Duodenal mucosa (tissue), 2 donors: ENCODE measurements at regions not wholly inside any gene's neighbourhood (a gene's known extent, or its start where the extent isn't known, plus 50 kb on each side); places are given as distances from the start of the nearest gene placed in this dataset.

Experiments
- H3K27ac ChIP-seq: one replicate; pipeline ENCODE4 v1.7.0; 2013; ENCODE audit warnings: low read depth, low read length
- H3K27me3 ChIP-seq, 2 donors: one replicate each; pipeline ENCODE4 v1.7.0; 2013; ENCODE audit warnings: low read length in 2 of 2, control low read depth in 1 of 2; ENCODE audit not compliant: insufficient read depth in 2 of 2, control insufficient read depth in 1 of 2
- H3K36me3 ChIP-seq, 2 donors: one replicate each; pipeline ENCODE4 v1.7.0; 2013; ENCODE audit warnings: low read length in 2 of 2, control low read depth in 1 of 2; ENCODE audit not compliant: insufficient read depth in 2 of 2, control insufficient read depth in 1 of 2
- H3K4me1 ChIP-seq, 2 donors: one replicate each; pipeline ENCODE4 v1.7.0; 2013; ENCODE audit warnings: low read length in 2 of 2, control low read depth in 1 of 2; ENCODE audit not compliant: insufficient read depth in 2 of 2, control insufficient read depth in 1 of 2
- H3K4me3 ChIP-seq, 2 donors: one replicate each; pipeline ENCODE4 v1.7.0; 2013; ENCODE audit warnings: low read length in 2 of 2, low read depth in 1 of 2
- H3K9ac ChIP-seq, 2 donors: one replicate each; pipeline ENCODE4 v1.7.0; 2013; ENCODE audit warnings: low read length in 2 of 2, low read depth in 1 of 2
- H3K9me3 ChIP-seq, 2 donors: one replicate each; pipeline ENCODE4 v1.7.0; 2013; ENCODE audit warnings: low read length in 2 of 2, control low read depth in 1 of 2; ENCODE audit not compliant: control insufficient read depth in 1 of 2

DNA sequence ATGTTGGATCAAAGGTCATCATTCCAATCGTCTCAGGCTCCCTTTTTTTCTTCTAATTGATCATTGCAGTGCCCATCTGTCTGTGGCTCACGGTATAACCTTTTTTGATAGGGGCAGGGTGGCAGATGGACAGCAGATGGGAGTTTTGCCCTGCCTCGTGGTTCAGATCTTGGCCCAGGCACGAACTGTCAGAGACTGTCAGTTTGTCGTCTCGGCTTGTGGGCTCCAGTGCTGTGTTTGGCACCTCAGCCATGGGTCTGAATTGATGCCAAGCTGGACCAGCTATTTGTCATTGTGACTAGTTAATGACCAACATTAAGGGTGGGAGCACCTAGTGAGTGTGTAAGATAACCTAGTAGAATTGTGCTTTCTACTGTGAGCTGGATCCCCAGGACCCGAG, 197.6 kb downstream of the PRL start:
- Histone ChIP-seq H3K9me3 (no peaks in the 10 kb centered on the region), H3K4me1 (no peaks in the 10 kb centered on the region), H3K27me3 (no peaks in the 10 kb centered on the region), H3K9ac (no peak overlapping the region), H3K27ac (no peak overlapping the region), H3K4me3 (no peak overlapping the region), H3K36me3 (no peaks in the 10 kb centered on the region)

GRCh38 chr6:22099923-22100322, 196.9 kb downstream of the PRL start:
- H3K27ac ChIP-seq, result no peak overlapping the region
- H3K4me1 ChIP-seq, result no peaks in the 10 kb centered on the region
- H3K36me3 ChIP-seq, result no peaks in the 10 kb centered on the region
- no peak overlapping the region for H3K4me3 ChIP-seq
- H3K9ac ChIP-seq, result no peak overlapping the region
- H3K9me3 ChIP-seq, result no peaks in the 10 kb centered on the region
- H3K27me3 ChIP-seq, result no peaks in the 10 kb centered on the region

DNA sequence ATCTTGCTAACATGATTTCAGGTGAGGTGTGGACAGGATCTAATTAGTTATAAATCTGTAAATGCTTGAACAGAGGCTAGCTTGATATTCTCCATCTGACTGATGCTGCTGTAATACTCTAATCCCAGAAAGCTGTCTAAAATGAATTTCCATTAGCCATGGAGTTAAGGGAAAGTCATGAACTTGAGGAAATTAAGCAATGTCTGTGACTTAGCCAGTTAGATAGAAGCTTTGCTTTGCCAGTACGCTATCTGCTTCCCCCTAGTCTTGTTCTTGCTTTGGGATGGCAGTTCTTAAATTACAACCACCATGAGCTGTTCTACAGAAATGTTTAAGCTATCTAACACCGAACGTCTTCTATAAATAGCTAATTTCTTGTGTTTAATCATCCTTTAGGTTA, 195.7 kb downstream of the PRL start:
- Histone ChIP-seq H3K4me1 (no peaks in the 10 kb centered on the region), H3K9me3 (no peaks in the 10 kb centered on the region), H3K4me3 (no peak overlapping the region), H3K27me3 (no peaks in the 10 kb centered on the region), H3K9ac (no peak overlapping the region), H3K36me3 (no peaks in the 10 kb centered on the region), H3K27ac (no peak overlapping the region)

DNA sequence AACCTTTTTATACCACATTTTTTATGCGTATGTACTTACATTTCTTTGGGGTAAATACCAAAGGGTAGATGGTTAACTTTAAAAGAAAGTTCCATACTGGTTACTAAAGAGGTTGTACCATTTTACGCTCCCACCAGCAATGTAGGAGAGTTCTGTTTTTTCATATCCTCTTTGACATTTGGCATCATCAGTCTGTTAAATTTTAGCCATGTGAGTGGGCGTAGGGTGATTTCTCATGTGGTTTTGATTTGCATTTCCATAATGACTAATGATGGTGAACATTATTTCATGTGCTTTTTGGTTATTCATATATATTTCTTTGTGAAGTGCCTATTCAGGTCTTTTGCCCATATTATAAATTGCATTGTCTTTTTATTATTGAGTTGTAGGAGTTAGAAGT, 194.2 kb downstream of the PRL start:
- Histone ChIP-seq H3K27me3 (no peaks in the 10 kb centered on the region), H3K9me3 (no peaks in the 10 kb centered on the region), H3K4me1 (no peaks in the 10 kb centered on the region), H3K4me3 (no peak overlapping the region), H3K27ac (no peak overlapping the region), H3K9ac (no peak overlapping the region), H3K36me3 (no peaks in the 10 kb centered on the region)

GRCh38 chr6:22106451-22106850, 190.4 kb downstream of the PRL start:
- no peaks in the 10 kb centered on the region for H3K36me3 ChIP-seq

DNA sequence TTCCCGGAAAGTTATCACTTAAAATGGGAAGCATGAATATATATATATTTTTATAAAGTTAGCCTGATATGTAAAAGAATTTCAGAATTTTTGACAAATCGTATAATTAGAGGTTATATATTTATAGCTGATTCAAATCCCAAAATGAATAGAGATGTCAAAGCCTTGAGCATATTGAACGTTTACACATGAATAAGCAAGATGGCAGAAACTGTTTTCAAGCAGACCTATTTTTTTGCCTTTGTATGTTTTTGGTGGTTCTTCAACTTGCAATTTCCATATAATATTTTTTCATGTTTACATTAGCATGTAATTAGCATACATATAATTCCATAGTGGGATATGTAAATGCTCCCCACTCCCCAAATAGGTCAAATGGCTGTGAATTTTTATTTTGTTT, 189.9 kb downstream of the PRL start:
- H3K27me3 ChIP-seq, result no peaks in the 10 kb centered on the region
- no peaks in the 10 kb centered on the region for H3K36me3 ChIP-seq
- H3K9me3 ChIP-seq, result no peaks in the 10 kb centered on the region
- H3K4me1 ChIP-seq, result no peaks in the 10 kb centered on the region
- H3K4me3 ChIP-seq, result no peak overlapping the region
- no peak overlapping the region for H3K27ac ChIP-seq
- no peak overlapping the region for H3K9ac ChIP-seq

More at GRCh38 chr6:22106451-22106850, 190.4 kb downstream of the PRL start:
- H3K4me3 ChIP-seq, result no peak overlapping the region
- H3K9me3 ChIP-seq, result no peaks in the 10 kb centered on the region
- H3K9ac ChIP-seq, result no peak overlapping the region
- no peaks in the 10 kb centered on the region for H3K27me3 ChIP-seq
- no peak overlapping the region for H3K27ac ChIP-seq
- no peaks in the 10 kb centered on the region for H3K4me1 ChIP-seq

DNA sequence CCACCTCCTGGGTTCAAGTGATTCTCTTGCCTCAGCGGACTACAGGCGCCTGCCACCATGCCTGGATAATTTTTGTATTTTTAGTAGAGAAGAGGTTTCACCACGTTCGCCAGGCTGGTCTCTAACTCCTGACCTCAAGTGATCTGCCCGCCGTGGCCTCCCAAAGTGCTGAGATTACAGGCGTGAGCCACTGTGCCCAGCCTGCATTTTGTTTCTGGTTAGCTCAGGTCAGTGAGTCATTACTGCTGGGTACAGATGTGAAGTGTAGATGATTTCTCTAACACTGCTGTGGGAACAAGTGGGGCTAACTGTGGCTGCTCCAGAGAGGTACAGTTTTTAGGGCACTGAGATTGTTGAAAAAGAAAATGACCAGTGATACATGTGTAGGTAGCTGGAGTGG, 188.6 kb downstream of the PRL start:
- Histone ChIP-seq H3K4me1 (no peaks in the 10 kb centered on the region), H3K27ac (no peak overlapping the region)

GRCh38 chr6:22110061-22110460, 186.8 kb downstream of the PRL start:
- Histone ChIP-seq H3K9me3 (no peaks in the 10 kb centered on the region), H3K9ac (no peak overlapping the region), H3K27ac (no peak overlapping the region), H3K4me3 (no peak overlapping the region), H3K36me3 (no peaks in the 10 kb centered on the region), H3K4me1 (no peaks in the 10 kb centered on the region), H3K27me3 (no peaks in the 10 kb centered on the region)

More for the DNA sequence above, 188.6 kb downstream of the PRL start:
- H3K27me3 ChIP-seq, result no peaks in the 10 kb centered on the region
- no peak overlapping the region for H3K4me3 ChIP-seq
- no peak overlapping the region for H3K9ac ChIP-seq
- no peaks in the 10 kb centered on the region for H3K36me3 ChIP-seq
- no peaks in the 10 kb centered on the region for H3K9me3 ChIP-seq

GRCh38 chr6:22112461-22112860, 184.4 kb downstream of the PRL start:
- Histone ChIP-seq H3K9ac (no peak overlapping the region), H3K4me3 (no peak overlapping the region), H3K9me3 (no peaks in the 10 kb centered on the region), H3K36me3 (no peaks in the 10 kb centered on the region), H3K4me1 (no peaks in the 10 kb centered on the region), H3K27me3 (no peaks in the 10 kb centered on the region), H3K27ac (no peak overlapping the region)

GRCh38 chr6:22113026-22113766, 183.6 kb downstream of the PRL start:
- Histone ChIP-seq H3K4me1 (no peaks in the 10 kb centered on the region), H3K36me3 (no peaks in the 10 kb centered on the region), H3K27ac (no peak overlapping the region), H3K4me3 (no peak overlapping the region), H3K27me3 (no peaks in the 10 kb centered on the region), H3K9me3 (no peaks in the 10 kb centered on the region), H3K9ac (no peak overlapping the region)
